ENCODE measurements at regions not wholly inside any gene's neighbourhood (a gene's known extent, or its start where the extent isn't known, plus 50 kb on each side); places are given as distances from the start of the nearest gene placed in this dataset.

- TF ChIP-seq, protein P1, sequence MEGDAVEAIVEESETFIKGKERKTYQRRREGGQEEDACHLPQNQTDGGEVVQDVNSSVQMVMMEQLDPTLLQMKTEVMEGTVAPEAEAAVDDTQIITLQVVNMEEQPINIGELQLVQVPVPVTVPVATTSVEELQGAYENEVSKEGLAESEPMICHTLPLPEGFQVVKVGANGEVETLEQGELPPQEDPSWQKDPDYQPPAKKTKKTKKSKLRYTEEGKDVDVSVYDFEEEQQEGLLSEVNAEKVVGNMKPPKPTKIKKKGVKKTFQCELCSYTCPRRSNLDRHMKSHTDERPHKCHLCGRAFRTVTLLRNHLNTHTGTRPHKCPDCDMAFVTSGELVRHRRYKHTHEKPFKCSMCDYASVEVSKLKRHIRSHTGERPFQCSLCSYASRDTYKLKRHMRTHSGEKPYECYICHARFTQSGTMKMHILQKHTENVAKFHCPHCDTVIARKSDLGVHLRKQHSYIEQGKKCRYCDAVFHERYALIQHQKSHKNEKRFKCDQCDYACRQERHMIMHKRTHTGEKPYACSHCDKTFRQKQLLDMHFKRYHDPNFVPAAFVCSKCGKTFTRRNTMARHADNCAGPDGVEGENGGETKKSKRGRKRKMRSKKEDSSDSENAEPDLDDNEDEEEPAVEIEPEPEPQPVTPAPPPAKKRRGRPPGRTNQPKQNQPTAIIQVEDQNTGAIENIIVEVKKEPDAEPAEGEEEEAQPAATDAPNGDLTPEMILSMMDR (IDR thresholded peaks at IDR 0.05 in 8 of 11, conservative IDR thresholded peaks at IDR 0.05 in 3 of 11) = no peak
- TF ChIP-seq POLR2A (IDR thresholded peaks at IDR 0.05) = no peak
Measured at GRCh38 chr1:115467790-115468189, 129.7 kb upstream of the NGF start.
